C4-2B (cell line): ENCODE measurements at regions not wholly inside any gene's neighbourhood (a gene's known extent, or its start where the extent isn't known, plus 50 kb on each side); places are given as distances from the start of the nearest gene placed in this dataset.

Experiments
- ZFX ChIP-seq: fragments of 450-650 bp; IDR thresholded peaks from 2 replicates; pipeline ENCODE4 v1.6.1; 2017
- TF ChIP-seq, protein P1 (sequence below): fragments of 450-650 bp; conservative IDR thresholded peaks from 2 replicates; pipeline ENCODE4 v1.5.1; 2017; ENCODE audit warnings: mild to moderate bottlenecking

DNA sequence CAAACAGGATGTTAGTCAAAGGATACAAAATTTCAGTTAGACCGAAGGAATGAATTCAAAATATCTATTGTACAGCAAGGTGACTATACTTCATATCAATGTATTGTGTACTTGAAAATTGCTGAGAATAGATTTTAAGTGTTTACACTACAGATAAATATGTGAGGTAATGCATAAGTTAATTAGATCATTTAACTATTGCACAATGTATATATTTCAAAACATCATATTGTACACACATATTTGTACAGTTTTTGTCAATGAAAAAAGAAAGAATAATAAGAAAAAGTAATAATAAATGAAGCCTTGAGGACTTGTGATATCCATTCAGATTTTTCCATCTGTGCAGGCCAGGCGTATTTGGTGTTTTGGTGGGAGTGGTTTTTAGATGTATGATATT lies 367.4 kb upstream of the SNX7 start:
- TF ChIP-seq, protein P1, sequence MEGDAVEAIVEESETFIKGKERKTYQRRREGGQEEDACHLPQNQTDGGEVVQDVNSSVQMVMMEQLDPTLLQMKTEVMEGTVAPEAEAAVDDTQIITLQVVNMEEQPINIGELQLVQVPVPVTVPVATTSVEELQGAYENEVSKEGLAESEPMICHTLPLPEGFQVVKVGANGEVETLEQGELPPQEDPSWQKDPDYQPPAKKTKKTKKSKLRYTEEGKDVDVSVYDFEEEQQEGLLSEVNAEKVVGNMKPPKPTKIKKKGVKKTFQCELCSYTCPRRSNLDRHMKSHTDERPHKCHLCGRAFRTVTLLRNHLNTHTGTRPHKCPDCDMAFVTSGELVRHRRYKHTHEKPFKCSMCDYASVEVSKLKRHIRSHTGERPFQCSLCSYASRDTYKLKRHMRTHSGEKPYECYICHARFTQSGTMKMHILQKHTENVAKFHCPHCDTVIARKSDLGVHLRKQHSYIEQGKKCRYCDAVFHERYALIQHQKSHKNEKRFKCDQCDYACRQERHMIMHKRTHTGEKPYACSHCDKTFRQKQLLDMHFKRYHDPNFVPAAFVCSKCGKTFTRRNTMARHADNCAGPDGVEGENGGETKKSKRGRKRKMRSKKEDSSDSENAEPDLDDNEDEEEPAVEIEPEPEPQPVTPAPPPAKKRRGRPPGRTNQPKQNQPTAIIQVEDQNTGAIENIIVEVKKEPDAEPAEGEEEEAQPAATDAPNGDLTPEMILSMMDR = no peak
- no peak for TF ChIP-seq ZFX
